H9 (cell line): ENCODE measurements at regions not wholly inside any gene's neighbourhood (a gene's known extent, or its start where the extent isn't known, plus 50 kb on each side); places are given as distances from the start of the nearest gene placed in this dataset.

Experiments
- DNase-seq: peaks from one replicate; pipeline ENCODE4 v3.0.0-alpha.2; 2017
- H2AFZ ChIP-seq: one replicate; pipeline ENCODE4 v1.6.1; 2013; ENCODE audit warnings: mild to moderate bottlenecking, low read length, control low read depth, moderate library complexity
- H2AK5ac ChIP-seq: 2 replicates; pipeline ENCODE4 v1.6.1; 2013; ENCODE audit warnings: low read length, control low read depth, mixed read lengths; ENCODE audit not compliant: insufficient read length
- H2BK120ac ChIP-seq: one replicate; pipeline ENCODE4 v1.6.1; 2013; ENCODE audit warnings: low read depth, mild to moderate bottlenecking, low read length, control low read depth, inconsistent platforms; ENCODE audit not compliant: poor library complexity, severe bottlenecking
- H2BK12ac ChIP-seq: 2 replicates; pipeline ENCODE4 v1.6.1; 2013; ENCODE audit warnings: low read length, control low read depth, mixed read lengths, low read depth; ENCODE audit not compliant: insufficient read length
- H2BK15ac ChIP-seq: 2 replicates; pipeline ENCODE4 v1.6.1; 2013; ENCODE audit warnings: low read depth, low read length, control low read depth
- H2BK20ac ChIP-seq: one replicate; pipeline ENCODE4 v1.6.1; 2013; ENCODE audit warnings: low read depth, mild to moderate bottlenecking, low read length, control low read depth, inconsistent platforms; ENCODE audit not compliant: poor library complexity, severe bottlenecking
- H2BK5ac ChIP-seq: 2 replicates; pipeline ENCODE4 v1.6.1; 2013; ENCODE audit warnings: low read length, control low read depth, mixed read lengths; ENCODE audit not compliant: insufficient read length
- H3K14ac ChIP-seq: 2 replicates; pipeline ENCODE4 v1.6.1; 2013; ENCODE audit warnings: low read length, control low read depth; ENCODE audit not compliant: insufficient read depth
- H3K18ac ChIP-seq: 2 replicates; pipeline ENCODE4 v1.6.1; 2013; ENCODE audit warnings: low read depth, mild to moderate bottlenecking, mixed read lengths, low read length, control low read depth; ENCODE audit not compliant: insufficient read length
- H3K23ac ChIP-seq: 2 replicates; pipeline ENCODE4 v1.6.1; 2013; ENCODE audit warnings: low read length, control low read depth, mixed read lengths, low read depth; ENCODE audit not compliant: insufficient read length
- H3K23me2 ChIP-seq: 2 replicates; pipeline ENCODE4 v1.6.1; 2013; ENCODE audit warnings: low read depth, mild to moderate bottlenecking, mixed read lengths, low read length, control low read depth; ENCODE audit not compliant: insufficient read length, poor library complexity, severe bottlenecking
- H3K27ac ChIP-seq: 2 replicates; pipeline ENCODE4 v1.5.1; 2013; ENCODE audit warnings: low read length, control low read depth, mixed read lengths, low read depth; ENCODE audit not compliant: insufficient read length
- H3K27me3 ChIP-seq: 2 replicates; pipeline ENCODE4 v1.6.1; 2013; ENCODE audit warnings: low read length, control low read depth, inconsistent platforms; ENCODE audit not compliant: insufficient read depth
- H3K4ac ChIP-seq: 2 replicates; pipeline ENCODE4 v1.6.1; 2013; ENCODE audit warnings: low read depth, mild to moderate bottlenecking, control low read depth, inconsistent platforms, low read length, moderate library complexity
- H3K4me1 ChIP-seq: 2 replicates; pipeline ENCODE4 v1.6.1; 2013; ENCODE audit warnings: low read length, control low read depth, inconsistent platforms; ENCODE audit not compliant: insufficient read depth
- H3K4me2 ChIP-seq: 2 replicates; pipeline ENCODE4 v1.6.1; 2013; ENCODE audit warnings: low read length, control low read depth, mixed read lengths; ENCODE audit not compliant: insufficient read length, insufficient read depth
- H3K56ac ChIP-seq: 2 replicates; pipeline ENCODE4 v1.6.1; 2013; ENCODE audit warnings: low read depth, mild to moderate bottlenecking, mixed read lengths, low read length, control low read depth; ENCODE audit not compliant: insufficient read length
- H3K79me1 ChIP-seq: 2 replicates; pipeline ENCODE4 v1.6.1; 2013; ENCODE audit warnings: low read depth, mild to moderate bottlenecking, moderate library complexity, low read length, control low read depth, inconsistent platforms; ENCODE audit not compliant: insufficient read depth, poor library complexity, severe bottlenecking
- H3K79me2 ChIP-seq: 2 replicates; pipeline ENCODE4 v1.6.1; 2013; ENCODE audit warnings: low read length, control low read depth, inconsistent platforms; ENCODE audit not compliant: insufficient read depth
- H3K9ac ChIP-seq: 2 replicates; pipeline ENCODE4 v1.6.1; 2013; ENCODE audit warnings: low read length, control low read depth, mixed read lengths; ENCODE audit not compliant: insufficient read length; ENCODE audit errors: extremely low read depth
- H3K9me3 ChIP-seq: one replicate; pipeline ENCODE4 v1.6.1; 2013; ENCODE audit warnings: low read depth, low read length, inconsistent platforms; ENCODE audit not compliant: control insufficient read depth
- H3T11ph ChIP-seq: one replicate; pipeline ENCODE4 v1.6.1; 2013; ENCODE audit warnings: mild to moderate bottlenecking, low read length, control low read depth, inconsistent platforms
- H4K20me1 ChIP-seq: one replicate; pipeline ENCODE4 v1.6.1; 2013; ENCODE audit not compliant: control insufficient read depth, insufficient read length, insufficient read depth
- H4K5ac ChIP-seq: 2 replicates; pipeline ENCODE4 v1.6.1; 2013; ENCODE audit warnings: low read depth, mild to moderate bottlenecking, mixed read lengths, low read length, control low read depth; ENCODE audit not compliant: insufficient read length
- H4K8ac ChIP-seq: replicated peaks from 2 replicates; pipeline ENCODE4 v1.6.1; 2013; ENCODE audit warnings: low read length, control low read depth, mixed read lengths, low read depth; ENCODE audit not compliant: insufficient read length
- H4K91ac ChIP-seq: 2 replicates; pipeline ENCODE4 v1.6.1; 2013; ENCODE audit warnings: low read depth, mild to moderate bottlenecking, moderate library complexity, mixed read lengths, low read length, control low read depth; ENCODE audit not compliant: insufficient read length
- H3K27ac Mint-ChIP-seq, 3 experiments: 2 replicates in 2 of 3; 3 replicates in 1 of 3; pipeline ENCODE4 v1.8.0; 2020 to 2021; ENCODE audit warnings: mixed read lengths in 3 of 3, mild to moderate bottlenecking in 1 of 3, moderate library complexity in 1 of 3
- H3K27me3 Mint-ChIP-seq: 2 replicates; pipeline ENCODE4 v1.8.0; 2021; ENCODE audit warnings: low read depth, mild to moderate bottlenecking, moderate library complexity, mixed read lengths
- H3K36me3 Mint-ChIP-seq, 3 experiments: 2 replicates in 2 of 3; 3 replicates in 1 of 3; pipeline ENCODE4 v1.8.0; 2020 to 2021; ENCODE audit warnings: low read depth in 3 of 3, mixed read lengths in 3 of 3; ENCODE audit not compliant: insufficient read depth in 1 of 3
- H3K4me1 Mint-ChIP-seq, 2 experiments: 2 replicates each; pipeline ENCODE4 v1.8.0; 2020; ENCODE audit warnings: mixed read lengths in 2 of 2
- H3K4me3 Mint-ChIP-seq, 2 experiments: 2 replicates in 1 of 2; 3 replicates in 1 of 2; pipeline ENCODE4 v1.8.0; 2020 to 2021; ENCODE audit warnings: mild to moderate bottlenecking in 2 of 2, mixed read lengths in 2 of 2, moderate library complexity in 1 of 2
- H3K9me3 Mint-ChIP-seq, 2 experiments: 2 replicates in 1 of 2; 3 replicates in 1 of 2; pipeline ENCODE4 v1.8.0; 2020; ENCODE audit warnings: mild to moderate bottlenecking in 2 of 2, mixed read lengths in 2 of 2, moderate library complexity in 1 of 2
- CTCF ChIP-seq: fragments of 200-600 bp; sonication (generic); conservative IDR thresholded peaks from 3 replicates; pipeline ENCODE4 v1.8.0; 2021; ENCODE audit warnings: antibody characterized with exemption, mild to moderate bottlenecking
- WGBS: extraction: QIAGEN DNeasy Blood & Tissue Kit; methylation state at CpG from one replicate; pipeline ENCODE4 v1.1.7; 2013; ENCODE audit warnings: missing lambda C conversion rate, low lambda C conversion rate, mixed read lengths; ENCODE audit not compliant: insufficient read length; ENCODE audit errors: extremely low coverage; 5-methylcytosine and 5-hydroxymethylcytosine counted together

GRCh38 chr11:23502389-23502788 is 642.1 kb upstream of the CCDC179 start:
- WGBS, result no CpG with 5 or more reads among the region's 3 CpGs
- Histone ChIP-seq H3K79me1 (no peaks in the 10 kb centered on the region), H3K4ac (no peak overlapping the region)

More at GRCh38 chr11:23502389-23502788, 642.1 kb upstream of the CCDC179 start:
- Histone ChIP-seq H3K9me3 (no peaks in the 10 kb centered on the region), H3K79me2 (no peaks in the 10 kb centered on the region), H3K4me1 (no peaks in the 10 kb centered on the region), H4K20me1 (no peaks in the 10 kb centered on the region), H3T11ph (no peak overlapping the region), H3K18ac (no peak overlapping the region), H2AK5ac (no peak overlapping the region), H3K4me2 (no peak overlapping the region), H3K23me2 (no peaks in the 10 kb centered on the region), H4K8ac (no peak overlapping the region), H4K91ac (no peak overlapping the region), H3K9ac (no peak overlapping the region), H3K23ac (no peak overlapping the region), H2BK12ac (no peak overlapping the region), H3K27me3 (no peaks in the 10 kb centered on the region), H3K14ac (no peak overlapping the region), H2BK5ac (no peak overlapping the region), H3K27ac (no peak overlapping the region), H2BK120ac (no peak overlapping the region), H3K56ac (no peak overlapping the region), H4K5ac (no peak overlapping the region), H2BK20ac (no peak overlapping the region), H2AFZ (no peak overlapping the region), H2BK15ac (no peak overlapping the region)
- Mint-ChIP-seq H3K27me3 (no peaks in the 10 kb centered on the region), H3K4me1 (peaks cover 8 to 16% of the 10 kb centered on the region in 2 experiments), H3K4me3 (no peak overlapping the region), H3K9me3 (no peaks in the 10 kb centered on the region), H3K36me3 (no peaks in the 10 kb centered on the region), H3K27ac (no peak overlapping the region)
- no peak for TF ChIP-seq CTCF
- no peak for DNase-seq
